HepG2 (cell line): ENCODE measurements at regions not wholly inside any gene's neighbourhood (a gene's known extent, or its start where the extent isn't known, plus 50 kb on each side); places are given as distances from the start of the nearest gene placed in this dataset.

Experiments
- ATAC-seq: fragments of 200-7000 bp; cut with Tn5 transposase; 3 replicates; pipeline ENCODE4 v1.9.1; 2020; ENCODE audit warnings: mild to moderate bottlenecking, moderate library complexity
- BruUV-seq: library from RNA; stranded (reverse); fragments of 400-500 nt; replicated peaks from 2 replicates; lab custom pipeline; 2021; lab: Mats Ljungman, UMichigan
- CTCF ChIA-PET: fragments of 300-600 bp; formaldehyde crosslinking; extraction: SDS; loops from one replicate; lab custom pipeline; 2021; ENCODE audit warnings: low total read pairs, inconsistent platforms, low intra/inter-chr PET ratio; lab: Yijun Ruan, JAX
- POLR2A ChIA-PET: fragments of 350-600 bp; sonication (Branson Sonifier 250); formaldehyde crosslinking; loops from one replicate; lab custom pipeline; 2020; ENCODE audit warnings: antibody characterized with exemption, inconsistent platforms; lab: Yijun Ruan, JAX
- DNase-seq: peaks from one replicate; pipeline ENCODE4 v3.0.0-alpha.2; 2015; ENCODE audit warnings: low spot score
- FAIRE-seq: peaks from 3 replicates; lab custom pipeline; 2011; peaks lifted over from hg19 to GRCh38; lab: Jason Lieb, UNC
- H2AFZ ChIP-seq: one replicate; pipeline ENCODE4 v1.6.1; 2011; ENCODE audit warnings: low read length, inconsistent platforms
- H3K27ac ChIP-seq: fragments of 300-600 bp; 3 replicates; pipeline ENCODE4 v1.8.0; 2011; ENCODE audit warnings: mixed run types, mild to moderate bottlenecking, mixed read lengths, low read length, inconsistent platforms; ENCODE audit not compliant: insufficient read depth; ENCODE audit errors: extremely low read length
- H3K27me3 ChIP-seq, 2 experiments: fragments of 200-600 bp in 1 of 2; 2 replicates in 1 of 2; 3 replicates in 1 of 2; pipeline versions ENCODE4 v1.6.0 to v1.8.0; 2011; ENCODE audit warnings: low read length in 2 of 2, mild to moderate bottlenecking in 2 of 2, moderate library complexity in 2 of 2, inconsistent platforms in 1 of 2; ENCODE audit not compliant: insufficient read depth in 2 of 2, control insufficient read depth in 1 of 2
- H3K36me3 ChIP-seq, 2 experiments: fragments of 200-600 bp in 1 of 2; replicated peaks in 1 of 2; 2 replicates in 1 of 2; 3 replicates in 1 of 2; pipeline versions ENCODE4 v1.5.1 to v1.8.0; 2011; ENCODE audit warnings: low read length in 2 of 2, inconsistent platforms in 1 of 2; ENCODE audit not compliant: insufficient read depth in 2 of 2, control insufficient read depth in 1 of 2
- H3K4me1 ChIP-seq: 2 replicates; pipeline ENCODE4 v1.5.1; 2012; ENCODE audit warnings: low read length, inconsistent platforms; ENCODE audit not compliant: insufficient read depth
- H3K4me2 ChIP-seq: 2 replicates; pipeline ENCODE4 v1.6.0; 2011; ENCODE audit warnings: low read depth, low read length, inconsistent platforms
- H3K4me3 ChIP-seq, 3 experiments: fragments of 200-600 bp in 1 of 3; sonication (generic), shearing (Covaris generic) in 1 of 3; replicated peaks in 1 of 3; 2 replicates each; pipeline ENCODE4 v1.5.1; 2011 to 2016; ENCODE audit warnings: low read length in 3 of 3, inconsistent platforms in 2 of 3, low read depth in 2 of 3, mild to moderate bottlenecking in 2 of 3, control low read depth in 1 of 3, mixed read lengths in 1 of 3; ENCODE audit not compliant: insufficient read depth in 1 of 3
- H3K79me2 ChIP-seq: one replicate; pipeline ENCODE4 v1.6.1; 2011; ENCODE audit warnings: low read length, inconsistent platforms; ENCODE audit not compliant: insufficient read depth
- H3K9ac ChIP-seq: 2 replicates; pipeline ENCODE4 v1.6.0; 2011; ENCODE audit warnings: mild to moderate bottlenecking, low read depth, low read length, inconsistent platforms; ENCODE audit not compliant: insufficient read depth
- H3K9me3 ChIP-seq: 2 replicates; pipeline ENCODE4 v1.5.1; 2012; ENCODE audit warnings: mild to moderate bottlenecking, low read length
- H4K20me1 ChIP-seq: 2 replicates; pipeline ENCODE4 v1.6.0; 2011; ENCODE audit warnings: inconsistent platforms, mild to moderate bottlenecking, low read length, moderate library complexity; ENCODE audit not compliant: insufficient read depth
- AFF4 ChIP-seq: sonication (generic); formaldehyde crosslinking; IDR thresholded peaks from 2 replicates; pipeline ENCODE4 v1.4.0; 2020; ENCODE audit warnings: missing genetic modification reagents
- MAFF ChIP-seq: IDR thresholded peaks from 2 replicates; pipeline ENCODE4 v1.6.1; 2011; ENCODE audit warnings: low read depth, low read length, improper control_type of control experiment
- MIXL1 ChIP-seq: IDR thresholded peaks from 2 replicates; pipeline ENCODE4 v1.6.1; 2016
- MNT ChIP-seq: fragments of 450-650 bp; IDR thresholded peaks from 2 replicates; pipeline ENCODE4 v1.6.1; 2016
- REST ChIP-seq, 2 experiments: IDR thresholded peaks; 2 replicates each; pipeline ENCODE4 v1.6.1; 2011 to 2012; ENCODE audit warnings: low read length in 2 of 2, borderline replicate concordance in 1 of 2, low read depth in 1 of 2, mild to moderate bottlenecking in 1 of 2, moderate library complexity in 1 of 2
- SIN3B ChIP-seq: fragments of 150-350 bp; IDR thresholded peaks from 2 replicates; pipeline ENCODE4 v1.6.1; 2014; ENCODE audit warnings: low read length
- SKI ChIP-seq: fragments of 450-650 bp; IDR thresholded peaks from one replicate; pipeline ENCODE4 v1.6.1; 2018; ENCODE audit warnings: mild to moderate bottlenecking; ENCODE audit not compliant: partially characterized antibody
- TRIM24 ChIP-seq: sonication (generic); formaldehyde crosslinking; IDR thresholded peaks from 2 replicates; pipeline ENCODE4 v1.8.0; 2022; ENCODE audit warnings: mild to moderate bottlenecking, missing genetic modification reagents
- ZBTB2 ChIP-seq: sonication (generic); formaldehyde crosslinking; IDR thresholded peaks from 2 replicates; pipeline ENCODE4 v1.8.0; 2022; ENCODE audit warnings: low read depth, missing genetic modification reagents
- ZBTB3 ChIP-seq: sonication (generic); formaldehyde crosslinking; IDR thresholded peaks from 2 replicates; pipeline ENCODE4 v1.4.0; 2020; ENCODE audit warnings: low read depth, mild to moderate bottlenecking, moderate library complexity, missing genetic modification reagents, borderline replicate concordance
- ZNF547 ChIP-seq: sonication (generic); formaldehyde crosslinking; IDR thresholded peaks from 2 replicates; pipeline ENCODE4 v1.5.1; 2020; ENCODE audit warnings: mild to moderate bottlenecking, missing genetic modification reagents
- ZNF83 ChIP-seq: sonication (generic); formaldehyde crosslinking; IDR thresholded peaks from 2 replicates; pipeline ENCODE4 v1.4.0; 2020; ENCODE audit warnings: missing genetic modification reagents, mild to moderate bottlenecking, borderline replicate concordance
- WGBS: methylation state at CpG from one replicate; pipeline ENCODE4 v1.1.6; 2017; ENCODE audit warnings: low lambda C conversion rate; 5-methylcytosine and 5-hydroxymethylcytosine counted together
- in situ Hi-C: cut with HindIII; loops from 2 replicates; pipeline ENCODE4 v1.10.0; 2017; ENCODE audit warnings: low pct_unique_long_range_greater_than_20kb; ENCODE audit not compliant: extremely low pct_ligation_motif_present
- intact Hi-C: fragments of 100-400 bp; cut with micrococcal nuclease; formaldehyde crosslinking; loops from one replicate; pipeline ENCODE4 v1.10.0; 2022; ENCODE audit not compliant: unreplicated experiment
- TF ChIP-seq, protein P1 (sequence below): sonication (generic); formaldehyde crosslinking; IDR thresholded peaks from 2 replicates; pipeline ENCODE4 v1.9.0; 2021; ENCODE audit warnings: missing genetic modification reagents, mild to moderate bottlenecking, borderline replicate concordance

GRCh38 chr4:31984872-31985271 is 1264.7 kb downstream of the PCDH7 start:
- FAIRE-seq (no peak), DNase-seq (no peak), ATAC-seq (no peak)
- Histone ChIP-seq H3K79me2 (no peaks in the 10 kb centered on the region), H4K20me1 (no peaks in the 10 kb centered on the region), H3K27ac (no peak overlapping the region), H3K36me3 (no peaks in the 10 kb centered on the region), H3K9me3 (peaks cover 23% of the 10 kb centered on the region), H3K4me3 (no peak overlapping the region), H2AFZ (no peak overlapping the region), H3K4me2 (no peak overlapping the region), H3K9ac (no peak overlapping the region), H3K27me3 (no peaks in the 10 kb centered on the region), H3K4me1 (no peaks in the 10 kb centered on the region)
- BruUV-seq, result no TSS peak
- in situ Hi-C loops (no loop called here), intact Hi-C loops (no loop called here)
- ChIA-PET CTCF (no interaction called here), POLR2A (no interaction called here)
- WGBS, result 4% methylated on average over 2 of the region's 2 CpGs
- TF ChIP-seq AFF4 (CRISPR knock-in tag) (no peak), TRIM24 (CRISPR knock-in tag) (no peak), ZNF83 (no peak), ZBTB2 (CRISPR knock-in tag) (no peak), MIXL1 (no peak), ZNF547 (CRISPR knock-in tag) (no peak), MAFF (no peak), SIN3B (no peak), ZBTB3 (no peak), MNT (no peak), REST (IDR thresholded peaks at IDR 0.05; ENCODE audit: borderline replicate concordance in 1 of 2, low read depth in 1 of 2, low read length in 2 of 2) (no peak), SKI (no peak)
- TF ChIP-seq, protein P1, sequence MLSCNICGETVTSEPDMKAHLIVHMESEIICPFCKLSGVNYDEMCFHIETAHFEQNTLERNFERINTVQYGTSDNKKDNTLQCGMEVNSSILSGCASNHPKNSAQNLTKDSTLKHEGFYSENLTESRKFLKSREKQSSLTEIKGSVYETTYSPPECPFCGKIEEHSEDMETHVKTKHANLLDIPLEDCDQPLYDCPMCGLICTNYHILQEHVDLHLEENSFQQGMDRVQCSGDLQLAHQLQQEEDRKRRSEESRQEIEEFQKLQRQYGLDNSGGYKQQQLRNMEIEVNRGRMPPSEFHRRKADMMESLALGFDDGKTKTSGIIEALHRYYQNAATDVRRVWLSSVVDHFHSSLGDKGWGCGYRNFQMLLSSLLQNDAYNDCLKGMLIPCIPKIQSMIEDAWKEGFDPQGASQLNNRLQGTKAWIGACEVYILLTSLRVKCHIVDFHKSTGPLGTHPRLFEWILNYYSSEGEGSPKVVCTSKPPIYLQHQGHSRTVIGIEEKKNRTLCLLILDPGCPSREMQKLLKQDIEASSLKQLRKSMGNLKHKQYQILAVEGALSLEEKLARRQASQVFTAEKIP (CRISPR knock-in tag), result no peak
